ENCODE measurements at regions not wholly inside any gene's neighbourhood (a gene's known extent, or its start where the extent isn't known, plus 50 kb on each side); places are given as distances from the start of the nearest gene placed in this dataset.

DNA sequence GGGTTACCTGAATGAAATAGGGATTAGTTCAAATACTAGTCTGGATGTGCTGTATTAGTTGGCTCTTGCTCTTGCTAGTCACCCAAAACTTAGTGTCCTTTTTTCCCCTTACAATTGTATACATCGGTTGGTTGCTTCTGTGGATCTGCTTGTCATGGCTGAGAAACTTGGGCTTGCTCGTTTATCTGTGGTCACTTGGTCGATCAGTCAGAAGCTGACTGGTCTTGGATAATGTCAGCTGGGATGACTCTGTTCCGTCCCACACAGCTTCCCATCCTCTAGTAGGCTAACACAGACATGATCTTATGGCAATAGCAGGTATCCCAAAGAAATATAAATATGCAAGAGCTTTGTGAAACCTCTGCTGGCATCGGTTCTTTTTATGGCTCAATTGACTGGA is 807.4 kb downstream of the MAT2B start:
- WGBS, 2 donors (ENCODE audit: low coverage in 1 of 2) = 78 to 100% methylated on average over 1 to 5 of the region's 5 CpGs
- in situ Hi-C loops (cut with MboI; ENCODE audit: low pct_ligation_motif_present in 1 of 4, low pct_unique_long_range_greater_than_20kb in 1 of 4, low sequenced_read_pairs in 3 of 4) = no loop called here

DNA sequence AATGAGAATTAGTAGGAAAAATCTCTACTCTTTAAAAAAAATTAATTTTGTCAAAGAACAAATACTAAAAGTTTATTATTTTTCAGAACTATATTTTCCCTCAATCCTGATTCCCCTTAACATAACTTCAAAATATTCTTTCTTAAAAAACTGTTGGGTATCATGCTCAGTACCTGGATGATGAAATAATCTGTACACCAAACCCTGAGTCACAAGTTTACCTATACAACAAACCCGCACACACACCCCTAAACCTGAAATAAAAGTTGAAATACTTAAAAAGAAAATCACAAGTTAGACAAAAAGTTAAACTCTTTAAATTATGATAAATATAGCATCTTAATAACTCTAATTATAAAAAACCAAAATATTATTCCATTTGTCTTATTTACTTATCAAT is 812.3 kb downstream of the MAT2B start:
- intact Hi-C loops (cut with DNase I; ENCODE audit: low total_unique reads) = no loop called here
- Histone ChIP-seq H3K4me3 (no peak overlapping the region), H3K36me3 (no peaks in the 10 kb centered on the region), H3K27me3 (no peaks in the 10 kb centered on the region), H3K27ac (no peak overlapping the region), H3K9me3 (no peaks in the 10 kb centered on the region), H3K4me1 (no peaks in the 10 kb centered on the region)
- WGBS, 2 donors (ENCODE audit: low coverage in 1 of 2) = 85 to 86% methylated on average over 1 of the region's 1 CpG
- in situ Hi-C loops (cut with MboI; ENCODE audit: low pct_ligation_motif_present in 1 of 4, low pct_unique_long_range_greater_than_20kb in 1 of 4, low sequenced_read_pairs in 3 of 4) = no loop called here
- TF ChIP-seq POLR2A (IDR thresholded peaks at IDR 0.05) = no peak
- TF ChIP-seq POLR2AphosphoS5 (IDR thresholded peaks at IDR 0.05) = no peak
- TF ChIP-seq, protein P1, sequence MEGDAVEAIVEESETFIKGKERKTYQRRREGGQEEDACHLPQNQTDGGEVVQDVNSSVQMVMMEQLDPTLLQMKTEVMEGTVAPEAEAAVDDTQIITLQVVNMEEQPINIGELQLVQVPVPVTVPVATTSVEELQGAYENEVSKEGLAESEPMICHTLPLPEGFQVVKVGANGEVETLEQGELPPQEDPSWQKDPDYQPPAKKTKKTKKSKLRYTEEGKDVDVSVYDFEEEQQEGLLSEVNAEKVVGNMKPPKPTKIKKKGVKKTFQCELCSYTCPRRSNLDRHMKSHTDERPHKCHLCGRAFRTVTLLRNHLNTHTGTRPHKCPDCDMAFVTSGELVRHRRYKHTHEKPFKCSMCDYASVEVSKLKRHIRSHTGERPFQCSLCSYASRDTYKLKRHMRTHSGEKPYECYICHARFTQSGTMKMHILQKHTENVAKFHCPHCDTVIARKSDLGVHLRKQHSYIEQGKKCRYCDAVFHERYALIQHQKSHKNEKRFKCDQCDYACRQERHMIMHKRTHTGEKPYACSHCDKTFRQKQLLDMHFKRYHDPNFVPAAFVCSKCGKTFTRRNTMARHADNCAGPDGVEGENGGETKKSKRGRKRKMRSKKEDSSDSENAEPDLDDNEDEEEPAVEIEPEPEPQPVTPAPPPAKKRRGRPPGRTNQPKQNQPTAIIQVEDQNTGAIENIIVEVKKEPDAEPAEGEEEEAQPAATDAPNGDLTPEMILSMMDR (IDR thresholded peaks at IDR 0.05) = no peak
- TF ChIP-seq EP300 (IDR thresholded peaks at IDR 0.05; ENCODE audit: low read depth) = no peak
- no peak for DNase-seq

More for the DNA sequence above, 807.4 kb downstream of the MAT2B start:
- H3K4me3 ChIP-seq = no peak overlapping the region
- no peaks in the 10 kb centered on the region for H3K4me1 ChIP-seq
- DNase-seq = no peak
- no peak overlapping the region for H3K27ac ChIP-seq
- H3K9me3 ChIP-seq = no peaks in the 10 kb centered on the region
- no peak for TF ChIP-seq EP300 (IDR thresholded peaks at IDR 0.05; ENCODE audit: low read depth)
- TF ChIP-seq POLR2A (IDR thresholded peaks at IDR 0.05) = no peak
- TF ChIP-seq, protein P1 (IDR thresholded peaks at IDR 0.05) = no peak
- TF ChIP-seq POLR2AphosphoS5 (IDR thresholded peaks at IDR 0.05) = no peak
- no peaks in the 10 kb centered on the region for H3K36me3 ChIP-seq
- intact Hi-C loops (cut with DNase I; ENCODE audit: low total_unique reads) = no loop called here
- no peaks in the 10 kb centered on the region for H3K27me3 ChIP-seq

DNA sequence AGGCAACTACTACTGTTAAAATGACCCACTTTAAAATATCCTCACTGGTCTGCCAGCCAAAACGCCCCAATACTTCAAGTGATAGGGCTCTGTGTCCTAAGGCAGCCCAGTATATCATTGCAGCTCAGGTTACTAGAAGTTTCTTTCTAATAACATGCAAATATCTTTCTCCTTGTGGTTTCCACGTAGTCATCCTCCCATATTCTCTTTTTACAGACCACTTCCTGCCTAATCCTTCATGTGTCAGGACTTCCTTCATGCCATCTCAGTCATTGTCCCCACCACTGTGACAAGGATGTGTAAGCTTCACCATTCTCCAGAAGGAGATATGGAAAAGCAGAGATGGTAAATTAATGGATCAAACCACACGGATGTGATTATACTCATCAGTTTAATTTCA is 813.7 kb downstream of the MAT2B start:
- in situ Hi-C loops (cut with MboI; ENCODE audit: low pct_ligation_motif_present in 1 of 4, low pct_unique_long_range_greater_than_20kb in 1 of 4, low sequenced_read_pairs in 3 of 4) (no loop called here), intact Hi-C loops (cut with DNase I; ENCODE audit: low total_unique reads) (no loop called here)
- Histone ChIP-seq H3K4me1 (no peaks in the 10 kb centered on the region), H3K27ac (no peak overlapping the region), H3K27me3 (no peaks in the 10 kb centered on the region), H3K9me3 (no peaks in the 10 kb centered on the region), H3K36me3 (no peaks in the 10 kb centered on the region), H3K4me3 (no peak overlapping the region)
- WGBS, 2 donors (ENCODE audit: low coverage in 1 of 2) = 56 to 63% methylated on average over 3 of the region's 3 CpGs
- TF ChIP-seq, protein P1 (IDR thresholded peaks at IDR 0.05) = no peak
- TF ChIP-seq EP300 (IDR thresholded peaks at IDR 0.05; ENCODE audit: low read depth) = no peak
- TF ChIP-seq POLR2A (IDR thresholded peaks at IDR 0.05) = no peak
- TF ChIP-seq POLR2AphosphoS5 (IDR thresholded peaks at IDR 0.05) = no peak
- DNase-seq = no peak

DNA sequence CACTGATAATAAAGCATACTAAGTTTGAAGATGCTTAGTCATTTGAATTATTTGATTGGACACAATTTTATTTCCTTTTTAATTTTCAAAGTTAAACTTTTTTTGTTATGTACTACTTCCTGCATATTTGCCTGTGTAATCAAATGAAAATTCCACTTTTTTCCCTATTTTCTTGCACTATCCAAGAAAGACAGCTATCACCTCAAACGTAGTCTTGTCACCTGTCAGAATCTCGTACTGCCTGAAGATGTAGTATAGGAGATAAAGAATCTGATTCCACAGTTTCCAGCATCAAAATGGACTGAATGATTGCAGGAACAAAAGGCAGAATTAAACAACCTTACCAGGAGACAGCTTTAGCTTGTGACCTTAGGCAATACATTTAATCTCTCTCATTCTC is 818.8 kb downstream of the MAT2B start:
- Histone ChIP-seq H3K27me3 (no peaks in the 10 kb centered on the region), H3K27ac (no peak overlapping the region), H3K36me3 (no peaks in the 10 kb centered on the region), H3K4me1 (no peaks in the 10 kb centered on the region), H3K4me3 (no peak overlapping the region), H3K9me3 (peaks cover 0 to 4% of the 10 kb centered on the region in 2 donors)
- intact Hi-C loops (cut with DNase I; ENCODE audit: low total_unique reads) = no loop called here
- TF ChIP-seq POLR2A (IDR thresholded peaks at IDR 0.05) (no peak), POLR2AphosphoS5 (IDR thresholded peaks at IDR 0.05) (no peak), EP300 (IDR thresholded peaks at IDR 0.05; ENCODE audit: low read depth) (no peak)
- TF ChIP-seq, protein P1 (IDR thresholded peaks at IDR 0.05) = no peak
- in situ Hi-C loops (cut with MboI; ENCODE audit: low pct_ligation_motif_present in 1 of 4, low pct_unique_long_range_greater_than_20kb in 1 of 4, low sequenced_read_pairs in 3 of 4) = no loop called here
- DNase-seq = no peak
- 60% methylated on average over 2 of the region's 2 CpGs; no CpG with 5 or more reads in 1 of the 2 donors for WGBS, 2 donors (ENCODE audit: low coverage in 1 of 2)

Measured in transverse colon (tissue), 4 donors.